Fibroblast of lung (primary cell): ENCODE measurements at regions not wholly inside any gene's neighbourhood (a gene's known extent, or its start where the extent isn't known, plus 50 kb on each side); places are given as distances from the start of the nearest gene placed in this dataset.

Source experiments
- DNase-seq, 2 donors: peaks; one replicate each; pipeline versions ENCODE4 v3.0.0 to v3.0.0-alpha.2; 2010; ENCODE audit warnings: low read depth in 2 of 2
- H2AFZ ChIP-seq: 2 replicates; pipeline ENCODE4 v1.5.1; 2012; ENCODE audit warnings: low read length, control low read depth, inconsistent platforms
- H3K27ac ChIP-seq: 2 replicates; pipeline ENCODE4 v1.5.1; 2011; ENCODE audit warnings: low read length, control low read depth; ENCODE audit not compliant: insufficient read depth
- H3K27me3 ChIP-seq: 2 replicates; pipeline ENCODE4 v1.5.1; 2011; ENCODE audit warnings: mild to moderate bottlenecking, low read length; ENCODE audit not compliant: control insufficient read depth, insufficient read depth
- H3K36me3 ChIP-seq: 2 replicates; pipeline ENCODE4 v1.5.1; 2011; ENCODE audit warnings: low read length; ENCODE audit not compliant: control insufficient read depth, insufficient read depth
- H3K4me1 ChIP-seq: 2 replicates; pipeline ENCODE4 v1.5.1; 2011; ENCODE audit warnings: low read length; ENCODE audit not compliant: control insufficient read depth, insufficient read depth; ENCODE audit errors: extremely low read depth
- H3K4me2 ChIP-seq: 2 replicates; pipeline ENCODE4 v1.5.1; 2011; ENCODE audit warnings: low read length, control low read depth; ENCODE audit not compliant: insufficient read depth; ENCODE audit errors: extremely low read depth
- H3K4me3 ChIP-seq, 4 experiments: fragments of 200-600 bp in 1 of 4; sonication (generic) in 1 of 4; replicated peaks in 1 of 4; 2 replicates each; pipeline ENCODE4 v1.5.1; 2011 to 2016; ENCODE audit warnings: low read length in 4 of 4, low read depth in 3 of 4, mild to moderate bottlenecking in 3 of 4, control low read depth in 2 of 4, inconsistent platforms in 1 of 4, mixed read lengths in 1 of 4; ENCODE audit not compliant: insufficient read depth in 1 of 4; ENCODE audit errors: control extremely low read depth in 1 of 4
- H3K79me2 ChIP-seq: 2 replicates; pipeline ENCODE4 v1.5.1; 2012; ENCODE audit warnings: mild to moderate bottlenecking, low read length, inconsistent platforms; ENCODE audit not compliant: control insufficient read depth, insufficient read depth
- H3K9ac ChIP-seq: 2 replicates; pipeline ENCODE4 v1.5.1; 2011; ENCODE audit warnings: mild to moderate bottlenecking, low read length, control low read depth; ENCODE audit not compliant: insufficient read depth
- H3K9me3 ChIP-seq: 2 replicates; pipeline ENCODE4 v1.5.1; 2012; ENCODE audit warnings: low read depth, low read length; ENCODE audit not compliant: control insufficient read depth, insufficient read depth
- H4K20me1 ChIP-seq: 2 replicates; pipeline ENCODE4 v1.5.1; 2011; ENCODE audit warnings: low read length; ENCODE audit not compliant: control insufficient read depth, insufficient read depth; ENCODE audit errors: extremely low read depth
- EZH2 ChIP-seq: IDR thresholded peaks from 2 replicates; pipeline ENCODE4 v1.5.1; 2012; ENCODE audit warnings: low read length, control low read depth, mild to moderate bottlenecking; ENCODE audit errors: missing control alignments
- TF ChIP-seq, protein P1 (sequence below), 2 donors: IDR thresholded peaks in 1 of 2; conservative IDR thresholded peaks in 1 of 2; 1 replicate in 1 of 2; 2 replicates in 1 of 2; pipeline ENCODE4 v1.5.1; 2011 to 2012; ENCODE audit warnings: low read length in 2 of 2, control low read depth in 1 of 2, inconsistent platforms in 1 of 2, low read depth in 1 of 2, mild to moderate bottlenecking in 1 of 2

DNA sequence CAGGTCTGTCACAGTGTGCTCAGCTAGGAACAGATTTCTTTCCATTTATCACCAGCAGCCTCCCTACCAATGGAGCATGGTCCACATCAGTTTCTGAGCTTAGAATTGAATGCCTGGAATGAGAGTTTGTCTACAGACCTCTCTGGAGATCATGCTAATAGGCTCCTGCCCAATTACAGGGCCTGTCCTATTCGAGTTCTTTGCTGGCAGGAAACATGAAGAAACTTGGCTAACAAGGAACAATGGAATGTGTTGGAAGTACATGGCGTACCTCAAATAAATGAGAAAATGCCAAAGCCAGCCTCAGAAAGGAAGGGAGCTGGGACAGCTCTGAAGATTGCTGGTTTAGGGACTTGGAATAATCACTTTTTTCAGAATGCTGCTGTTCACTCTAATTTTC is 186.0 kb upstream of the AKR1E2 start:
- Histone ChIP-seq H3K27me3 (no peaks in the 10 kb centered on the region), H3K4me2 (no peak overlapping the region), H4K20me1 (no peaks in the 10 kb centered on the region), H2AFZ (no peak overlapping the region), H3K36me3 (no peaks in the 10 kb centered on the region), H3K4me1 (no peaks in the 10 kb centered on the region), H3K79me2 (no peaks in the 10 kb centered on the region), H3K4me3 (no peak overlapping the region), H3K9me3 (no peaks in the 10 kb centered on the region), H3K27ac (no peak overlapping the region), H3K9ac (no peak overlapping the region)
- DNase-seq = peak in 1 of 2 donors; percentile 45
- TF ChIP-seq EZH2 = no peak
- TF ChIP-seq, protein P1, sequence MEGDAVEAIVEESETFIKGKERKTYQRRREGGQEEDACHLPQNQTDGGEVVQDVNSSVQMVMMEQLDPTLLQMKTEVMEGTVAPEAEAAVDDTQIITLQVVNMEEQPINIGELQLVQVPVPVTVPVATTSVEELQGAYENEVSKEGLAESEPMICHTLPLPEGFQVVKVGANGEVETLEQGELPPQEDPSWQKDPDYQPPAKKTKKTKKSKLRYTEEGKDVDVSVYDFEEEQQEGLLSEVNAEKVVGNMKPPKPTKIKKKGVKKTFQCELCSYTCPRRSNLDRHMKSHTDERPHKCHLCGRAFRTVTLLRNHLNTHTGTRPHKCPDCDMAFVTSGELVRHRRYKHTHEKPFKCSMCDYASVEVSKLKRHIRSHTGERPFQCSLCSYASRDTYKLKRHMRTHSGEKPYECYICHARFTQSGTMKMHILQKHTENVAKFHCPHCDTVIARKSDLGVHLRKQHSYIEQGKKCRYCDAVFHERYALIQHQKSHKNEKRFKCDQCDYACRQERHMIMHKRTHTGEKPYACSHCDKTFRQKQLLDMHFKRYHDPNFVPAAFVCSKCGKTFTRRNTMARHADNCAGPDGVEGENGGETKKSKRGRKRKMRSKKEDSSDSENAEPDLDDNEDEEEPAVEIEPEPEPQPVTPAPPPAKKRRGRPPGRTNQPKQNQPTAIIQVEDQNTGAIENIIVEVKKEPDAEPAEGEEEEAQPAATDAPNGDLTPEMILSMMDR (conservative IDR thresholded peaks at IDR 0.05 in 1 of 2, IDR thresholded peaks at IDR 0.05 in 1 of 2; ENCODE audit: low read depth in 1 of 2, low read length in 2 of 2) = no peak

DNA sequence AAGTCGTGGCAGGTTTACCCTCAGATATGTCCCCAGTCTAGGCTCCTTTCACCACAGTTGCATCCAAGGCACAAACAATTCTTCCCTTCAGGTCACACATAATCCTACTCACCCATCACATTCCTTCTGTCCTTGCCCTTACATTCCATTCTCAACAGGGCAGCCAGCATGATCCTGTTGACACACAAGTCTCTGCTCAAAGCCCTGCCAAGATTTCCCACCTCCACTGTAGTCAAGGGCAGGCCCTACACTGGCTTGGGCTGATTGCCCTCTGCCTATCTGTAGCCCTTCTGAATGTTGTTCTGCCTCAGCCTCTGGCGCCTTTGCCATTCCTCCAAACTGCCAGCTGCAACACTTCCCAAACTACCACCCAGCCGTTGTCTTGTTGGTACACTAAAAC is 187.9 kb upstream of the AKR1E2 start:
- Histone ChIP-seq H4K20me1 (no peaks in the 10 kb centered on the region), H3K27ac (no peak overlapping the region), H3K4me3 (no peak overlapping the region), H3K36me3 (no peaks in the 10 kb centered on the region), H2AFZ (no peak overlapping the region), H3K27me3 (no peaks in the 10 kb centered on the region), H3K9me3 (no peaks in the 10 kb centered on the region), H3K4me2 (no peak overlapping the region), H3K4me1 (no peaks in the 10 kb centered on the region), H3K79me2 (no peaks in the 10 kb centered on the region), H3K9ac (no peak overlapping the region)
- TF ChIP-seq, protein P1 (conservative IDR thresholded peaks at IDR 0.05 in 1 of 2, IDR thresholded peaks at IDR 0.05 in 1 of 2; ENCODE audit: low read depth in 1 of 2, low read length in 2 of 2) = no peak
- no peak for TF ChIP-seq EZH2
- DNase-seq = no peak

DNA sequence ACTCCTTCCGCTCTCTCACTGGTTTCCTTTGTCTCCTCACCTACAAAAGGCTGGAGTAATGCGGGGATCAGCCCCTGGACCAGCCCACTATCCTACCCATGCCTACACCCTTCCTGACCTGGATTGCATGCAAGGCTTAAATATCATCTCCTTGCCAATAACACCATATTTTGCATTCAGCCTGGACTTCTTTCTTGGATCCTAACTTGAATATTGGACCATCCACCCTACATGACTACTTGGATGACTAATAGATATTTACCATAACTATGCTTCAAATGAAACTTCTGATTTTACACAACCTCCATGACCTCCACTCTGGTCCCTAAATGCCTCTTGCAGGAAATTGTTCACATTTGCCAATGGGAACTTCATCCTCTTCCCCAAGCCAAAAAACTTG is 188.3 kb upstream of the AKR1E2 start:
- no peak for DNase-seq
- H3K27ac ChIP-seq = no peak overlapping the region
- H3K9ac ChIP-seq = no peak overlapping the region
- H4K20me1 ChIP-seq = no peaks in the 10 kb centered on the region
- no peak for TF ChIP-seq EZH2
- TF ChIP-seq, protein P1 (conservative IDR thresholded peaks at IDR 0.05 in 1 of 2, IDR thresholded peaks at IDR 0.05 in 1 of 2; ENCODE audit: low read depth in 1 of 2, low read length in 2 of 2) = no peak
- no peaks in the 10 kb centered on the region for H3K36me3 ChIP-seq
- no peak overlapping the region for H2AFZ ChIP-seq
- H3K4me1 ChIP-seq = no peaks in the 10 kb centered on the region
- no peak overlapping the region for H3K4me3 ChIP-seq
- no peaks in the 10 kb centered on the region for H3K27me3 ChIP-seq
- no peak overlapping the region for H3K4me2 ChIP-seq
- H3K9me3 ChIP-seq = no peaks in the 10 kb centered on the region
- no peaks in the 10 kb centered on the region for H3K79me2 ChIP-seq
